IPS-15b (cell line): ENCODE measurements at regions not wholly inside any gene's neighbourhood (a gene's known extent, or its start where the extent isn't known, plus 50 kb on each side); places are given as distances from the start of the nearest gene placed in this dataset.
"Not testable (repeated sequence)": the region's sequence is repeated elsewhere in the genome, so short reads cannot be mapped to it uniquely, and the experiment has no call there.

ENCODE experiments used
- H3K27me3 ChIP-seq: one replicate; pipeline ENCODE4 v1.6.1; 2013; ENCODE audit warnings: low read length; ENCODE audit not compliant: control insufficient read depth, insufficient read depth
- H3K36me3 ChIP-seq: one replicate; pipeline ENCODE4 v1.6.1; 2013; ENCODE audit warnings: low read length; ENCODE audit not compliant: control insufficient read depth, insufficient read depth
- H3K4me1 ChIP-seq: one replicate; pipeline ENCODE4 v1.6.1; 2013; ENCODE audit warnings: mild to moderate bottlenecking, low read length; ENCODE audit not compliant: control insufficient read depth, insufficient read depth
- H3K4me3 ChIP-seq: one replicate; pipeline ENCODE4 v1.5.1; 2013; ENCODE audit warnings: low read depth, low read length
- H3K9ac ChIP-seq: one replicate; pipeline ENCODE4 v1.6.1; 2013; ENCODE audit warnings: low read depth, mild to moderate bottlenecking, low read length
- H3K9me3 ChIP-seq: one replicate; pipeline ENCODE4 v1.6.1; 2013; ENCODE audit warnings: mild to moderate bottlenecking, low read length; ENCODE audit not compliant: control insufficient read depth, insufficient read depth

DNA sequence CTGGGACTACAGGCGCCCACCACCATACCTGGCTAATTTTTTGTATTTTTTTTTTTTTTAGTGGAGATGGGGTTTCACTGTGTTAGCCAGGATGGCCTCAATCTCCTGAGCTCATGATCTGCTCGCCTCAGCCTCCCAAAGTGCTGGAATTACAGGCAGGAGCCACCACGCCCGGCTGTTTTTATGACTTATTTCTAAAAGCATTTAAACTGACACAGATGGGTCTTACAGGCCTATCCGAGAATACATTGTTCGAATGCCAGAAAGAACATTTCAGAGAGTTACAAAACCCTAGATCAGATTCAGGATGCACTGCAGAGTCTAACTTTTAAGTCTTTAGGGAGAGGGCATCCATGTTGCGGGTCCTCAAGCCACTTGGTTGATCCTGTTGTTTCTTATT is 234.7 kb upstream of the MAF start:
- H3K36me3 ChIP-seq = no peaks in the 10 kb centered on the region
- H3K9me3 ChIP-seq = no peaks in the 10 kb centered on the region
- H3K4me3 ChIP-seq = no peak overlapping the region
- H3K27me3 ChIP-seq = no peaks in the 10 kb centered on the region
- no peaks in the 10 kb centered on the region for H3K4me1 ChIP-seq
- H3K9ac ChIP-seq = no peak overlapping the region

DNA sequence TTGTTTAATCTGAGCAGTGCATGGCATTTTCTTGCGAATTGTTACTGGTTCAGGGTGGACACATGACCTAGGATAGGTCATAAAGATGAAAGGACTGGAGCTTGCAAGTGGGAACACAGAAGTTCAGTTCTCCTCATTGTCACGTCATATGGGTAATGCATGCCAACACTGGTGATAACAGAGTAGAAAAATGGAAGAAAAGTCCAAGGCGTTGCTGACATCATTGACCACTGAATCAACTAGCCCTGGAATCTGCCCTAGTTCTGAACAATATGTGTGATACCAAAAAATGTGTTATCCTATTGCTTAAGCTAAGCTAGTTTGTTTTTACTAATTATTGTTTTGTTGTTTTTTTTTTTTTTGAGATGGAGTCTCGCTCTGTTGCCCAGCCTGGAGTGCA is 234.2 kb upstream of the MAF start:
- Histone ChIP-seq H3K4me1 (no peaks in the 10 kb centered on the region), H3K36me3 (no peaks in the 10 kb centered on the region), H3K9me3 (no peaks in the 10 kb centered on the region), H3K27me3 (no peaks in the 10 kb centered on the region), H3K4me3 (no peak overlapping the region), H3K9ac (no peak overlapping the region)

DNA sequence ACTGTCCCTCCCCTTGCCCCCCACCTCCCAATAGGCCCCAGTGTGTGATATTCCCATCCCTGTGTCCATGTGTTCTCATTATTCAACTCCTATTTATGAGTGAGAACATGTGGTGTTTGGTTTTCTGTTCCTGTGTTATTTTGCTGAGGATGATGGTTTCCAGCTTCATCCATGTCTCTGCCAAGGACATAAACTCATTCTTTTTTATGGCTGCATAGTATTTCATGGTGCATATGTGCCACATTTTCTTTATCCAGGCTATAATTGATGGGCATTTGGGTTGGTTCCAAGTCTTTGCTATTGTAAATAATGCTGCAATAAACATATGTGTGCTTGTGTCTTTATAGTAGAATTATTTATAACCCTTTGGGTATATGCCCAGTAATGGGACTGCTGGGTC is 233.5 kb upstream of the MAF start:
- H3K9ac ChIP-seq, H3K27me3 ChIP-seq, H3K36me3 ChIP-seq, H3K4me3 ChIP-seq, H3K4me1 ChIP-seq, H3K9me3 ChIP-seq: not testable (repeated sequence)

DNA sequence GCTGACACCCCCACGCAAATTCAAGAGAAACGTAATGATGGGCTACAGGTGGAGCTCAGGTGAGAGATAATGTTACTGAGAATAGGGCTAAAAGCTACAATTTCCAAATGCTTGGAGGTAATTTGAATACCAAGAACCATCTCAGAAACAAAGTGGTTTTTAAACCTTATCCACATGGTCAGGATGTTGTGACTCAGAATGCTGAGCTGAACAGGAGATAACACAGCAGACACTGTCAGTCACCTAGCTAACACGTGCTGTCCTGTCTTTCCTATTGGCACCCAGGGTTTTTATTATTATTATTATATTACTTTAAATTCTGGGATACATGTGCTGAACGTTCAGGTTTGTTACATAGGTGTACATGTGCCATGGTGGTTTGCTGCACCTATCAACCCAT is 233.0 kb upstream of the MAF start:
- Histone ChIP-seq H3K27me3 (no peaks in the 10 kb centered on the region), H3K4me1 (no peaks in the 10 kb centered on the region), H3K36me3 (no peaks in the 10 kb centered on the region), H3K4me3 (no peak overlapping the region), H3K9ac (no peak overlapping the region), H3K9me3 (no peaks in the 10 kb centered on the region)

DNA sequence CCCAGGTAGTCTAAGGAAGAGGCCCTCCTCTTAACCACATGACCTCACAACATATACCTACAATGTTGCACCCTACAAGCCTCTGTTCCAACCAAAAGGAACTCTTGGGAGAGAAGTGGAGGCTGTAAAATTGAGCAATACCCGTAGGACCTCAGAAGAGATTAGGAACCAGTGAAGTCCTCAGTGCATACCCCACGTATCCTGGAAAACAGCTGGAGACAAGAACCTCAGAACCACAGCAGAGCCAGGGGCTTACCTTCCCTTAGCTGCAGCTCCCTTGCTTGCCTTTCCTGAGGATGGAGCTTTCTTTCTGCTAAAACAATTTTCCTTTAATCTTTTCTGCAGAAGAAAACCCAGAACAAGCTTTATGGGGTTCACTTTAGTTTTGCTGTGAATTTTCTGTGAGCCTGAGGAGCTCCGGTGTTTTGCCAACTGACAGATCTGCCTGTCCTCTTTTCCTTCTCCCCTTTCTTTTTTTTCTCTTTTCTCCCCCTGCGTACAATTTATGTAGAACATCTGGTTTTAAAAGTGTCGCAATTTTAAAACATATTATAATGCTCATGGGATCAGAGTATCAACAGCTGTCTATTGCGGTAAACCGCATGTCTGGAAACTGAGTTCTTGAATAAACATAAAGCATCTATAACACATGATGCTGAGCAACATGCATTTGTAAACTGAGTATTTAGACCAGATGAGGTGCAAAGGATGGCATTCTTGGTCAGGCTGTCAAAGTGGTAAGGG is 226.4 kb upstream of the MAF start:
- no peaks in the 10 kb centered on the region for H3K36me3 ChIP-seq
- no peak overlapping the region for H3K9ac ChIP-seq
- H3K4me1 ChIP-seq = no peaks in the 10 kb centered on the region
- H3K4me3 ChIP-seq = no peak overlapping the region
- H3K27me3 ChIP-seq = no peaks in the 10 kb centered on the region
- no peaks in the 10 kb centered on the region for H3K9me3 ChIP-seq

DNA sequence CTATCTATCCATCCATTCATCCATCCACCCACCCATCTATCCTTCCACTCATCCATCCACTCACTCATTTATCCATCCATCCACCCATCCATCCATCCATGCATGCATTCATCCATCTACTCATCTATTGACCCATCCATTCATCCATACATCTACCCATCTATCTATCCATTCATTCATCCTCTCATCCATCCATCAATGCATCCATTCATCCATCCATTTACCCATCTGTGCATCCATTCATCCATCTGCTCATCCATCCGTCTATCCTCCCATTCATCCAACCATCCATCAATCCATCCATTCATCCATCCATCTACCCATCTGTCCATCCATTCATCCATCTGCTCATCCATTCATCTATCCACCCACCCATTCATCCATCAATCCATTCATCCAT is 224.5 kb upstream of the MAF start:
- Histone ChIP-seq H3K9ac (no peak overlapping the region), H3K9me3 (no peaks in the 10 kb centered on the region), H3K36me3 (no peaks in the 10 kb centered on the region), H3K27me3 (no peaks in the 10 kb centered on the region), H3K4me1 (no peaks in the 10 kb centered on the region), H3K4me3 (no peak overlapping the region)

DNA sequence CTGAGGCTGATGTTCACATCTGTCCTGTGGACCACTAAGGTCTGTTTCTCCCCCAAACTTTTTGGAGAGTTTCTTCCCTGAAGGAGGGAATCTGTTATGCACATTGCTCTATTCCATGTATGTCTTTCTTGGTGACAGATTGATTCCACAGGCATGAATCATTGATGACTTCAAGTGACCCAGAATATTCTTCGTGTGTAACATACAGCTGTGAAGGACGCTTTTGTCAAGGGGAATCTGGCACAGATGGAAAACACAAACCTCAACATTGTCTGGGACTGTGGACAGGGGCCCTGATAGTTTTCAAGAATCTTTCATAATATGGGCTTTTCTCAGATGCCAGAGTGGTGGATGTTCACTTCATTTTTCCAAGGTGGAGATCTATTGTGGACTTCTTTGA is 223.1 kb upstream of the MAF start:
- Histone ChIP-seq H3K36me3 (no peaks in the 10 kb centered on the region), H3K9ac (no peak overlapping the region), H3K4me1 (no peaks in the 10 kb centered on the region), H3K9me3 (no peaks in the 10 kb centered on the region), H3K4me3 (no peak overlapping the region), H3K27me3 (no peaks in the 10 kb centered on the region)

DNA sequence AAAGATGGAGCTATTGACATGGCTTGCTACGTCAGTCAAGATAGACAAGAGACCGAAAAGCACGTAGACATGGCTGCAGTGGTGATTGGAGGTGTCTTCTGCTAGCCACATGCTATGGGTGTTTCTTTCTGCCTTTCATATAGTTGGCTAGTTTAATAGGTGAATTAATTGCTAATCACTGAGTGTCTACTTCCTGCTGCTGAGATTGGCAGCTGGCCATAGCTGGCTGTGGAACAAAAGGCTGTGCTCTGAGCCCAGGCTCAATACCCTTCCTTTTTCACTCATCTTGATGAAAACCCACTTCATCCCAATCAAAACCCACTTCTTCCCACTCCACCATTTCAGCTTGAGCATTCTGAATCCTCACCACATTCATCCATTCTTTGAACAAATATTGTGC is 221.4 kb upstream of the MAF start:
- no peak overlapping the region for H3K9ac ChIP-seq
- no peaks in the 10 kb centered on the region for H3K9me3 ChIP-seq
- no peak overlapping the region for H3K4me3 ChIP-seq
- no peaks in the 10 kb centered on the region for H3K27me3 ChIP-seq
- H3K4me1 ChIP-seq = no peaks in the 10 kb centered on the region
- H3K36me3 ChIP-seq = no peaks in the 10 kb centered on the region

DNA sequence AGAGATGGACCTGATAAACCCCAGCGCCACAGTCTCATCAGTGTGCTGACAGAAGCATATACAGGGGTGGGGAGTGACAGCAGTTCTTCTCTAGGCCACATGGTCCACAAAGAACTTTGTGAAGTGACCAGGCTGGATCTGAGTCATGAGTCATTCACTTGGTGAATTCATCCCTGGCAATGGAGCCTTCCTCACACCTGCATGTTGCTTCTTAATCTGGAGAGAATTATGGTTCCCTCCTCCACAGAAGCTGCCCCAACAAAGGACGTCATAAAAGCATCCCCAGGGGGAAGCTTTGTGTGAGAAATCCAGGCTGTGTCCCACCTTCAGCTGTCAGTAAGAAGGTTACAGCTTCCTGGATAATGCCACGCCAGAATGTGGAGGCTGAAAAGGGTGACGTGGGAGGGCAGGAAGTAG is 215.6 kb upstream of the MAF start:
- H3K9ac ChIP-seq = no peak overlapping the region
- no peaks in the 10 kb centered on the region for H3K36me3 ChIP-seq
- H3K4me1 ChIP-seq = no peaks in the 10 kb centered on the region
- H3K4me3 ChIP-seq = no peak overlapping the region
- H3K27me3 ChIP-seq = no peaks in the 10 kb centered on the region
- no peaks in the 10 kb centered on the region for H3K9me3 ChIP-seq

DNA sequence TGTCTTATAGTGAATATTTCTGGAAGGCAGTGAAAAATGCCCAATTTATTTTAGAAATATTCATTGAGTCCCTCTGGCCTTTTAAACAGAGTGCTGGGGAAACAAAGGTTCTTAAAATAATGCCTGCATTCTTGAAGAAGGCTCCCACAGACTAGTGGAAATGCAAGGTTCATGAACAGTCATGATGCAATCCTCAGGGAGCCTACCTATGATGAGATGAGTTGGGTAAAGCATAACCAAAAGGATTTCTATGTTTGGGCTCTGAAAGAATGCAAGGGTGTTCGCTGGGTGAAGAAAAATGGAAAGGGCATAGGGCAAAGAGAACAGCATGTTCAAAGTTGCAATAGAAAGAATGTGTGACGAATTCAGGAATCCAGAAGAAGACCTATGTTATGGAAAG is 214.5 kb upstream of the MAF start:
- Histone ChIP-seq H3K27me3 (no peaks in the 10 kb centered on the region), H3K9me3 (no peaks in the 10 kb centered on the region), H3K4me1 (no peaks in the 10 kb centered on the region), H3K9ac (no peak overlapping the region), H3K36me3 (no peaks in the 10 kb centered on the region), H3K4me3 (no peak overlapping the region)

DNA sequence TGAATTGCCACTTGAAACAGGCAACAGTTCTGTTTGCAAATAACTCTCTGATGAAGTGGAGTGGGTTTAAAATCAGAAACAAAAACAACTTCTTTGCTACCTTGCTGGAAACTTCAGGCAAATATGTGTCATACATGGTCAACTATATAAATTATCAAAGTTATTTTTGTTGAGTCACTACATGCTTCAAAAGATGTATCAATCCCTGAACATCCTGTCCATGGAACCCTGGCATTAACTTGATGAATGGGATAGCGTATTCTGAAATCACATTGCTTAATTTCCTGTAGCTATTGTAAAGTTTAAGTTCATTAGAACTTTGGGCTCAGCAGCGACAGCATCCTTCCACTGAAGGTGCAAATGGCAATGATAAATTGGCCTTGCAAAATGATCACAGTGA is 213.6 kb upstream of the MAF start:
- Histone ChIP-seq H3K4me1 (no peaks in the 10 kb centered on the region), H3K4me3 (no peak overlapping the region), H3K9me3 (no peaks in the 10 kb centered on the region), H3K9ac (no peak overlapping the region), H3K27me3 (no peaks in the 10 kb centered on the region), H3K36me3 (no peaks in the 10 kb centered on the region)

DNA sequence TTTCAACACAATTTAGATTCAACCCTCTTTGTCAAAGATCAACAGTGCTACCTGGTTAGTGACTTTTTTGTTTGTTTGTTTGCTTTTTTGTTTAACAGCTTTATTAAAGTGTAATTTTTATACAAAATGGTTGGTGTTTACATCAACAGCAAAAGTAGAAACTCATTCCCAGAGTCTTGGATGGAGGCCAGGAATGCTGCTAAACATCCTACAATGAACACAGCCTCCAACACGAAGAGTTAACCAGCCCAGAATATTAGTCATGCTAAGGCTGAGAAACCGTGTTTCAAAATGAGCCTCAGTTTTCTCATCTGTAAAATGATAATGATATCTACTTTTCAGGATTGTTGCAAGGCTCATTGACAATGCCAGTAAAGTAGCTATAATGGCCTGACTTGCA is 211.0 kb upstream of the MAF start:
- H3K4me1 ChIP-seq = no peaks in the 10 kb centered on the region
- H3K36me3 ChIP-seq = no peaks in the 10 kb centered on the region
- H3K4me3 ChIP-seq = no peak overlapping the region
- H3K27me3 ChIP-seq = no peaks in the 10 kb centered on the region
- no peak overlapping the region for H3K9ac ChIP-seq
- no peaks in the 10 kb centered on the region for H3K9me3 ChIP-seq
